Liver (tissue), 7 donors: ENCODE measurements at regions not wholly inside any gene's neighbourhood (a gene's known extent, or its start where the extent isn't known, plus 50 kb on each side); places are given as distances from the start of the nearest gene placed in this dataset.
A peak's percentile ranks its signal among the peaks of the same experiment; 100 is the strongest.

Source experiments
- DNase-seq: peaks from one replicate; pipeline ENCODE4 v3.0.0-alpha.2; 2017; ENCODE audit warnings: low spot score
- H3K27ac ChIP-seq, 2 donors: one replicate each; pipeline ENCODE4 v1.7.0; 2013; ENCODE audit warnings: inconsistent platforms in 2 of 2, low read length in 2 of 2, control low read depth in 1 of 2, low read depth in 1 of 2, mild to moderate bottlenecking in 1 of 2
- H3K27me3 ChIP-seq, 4 donors: one replicate each; pipeline versions ENCODE4 v1.6.1 to v1.7.0; 2013; ENCODE audit warnings: low read length in 3 of 4, inconsistent platforms in 1 of 4, mild to moderate bottlenecking in 1 of 4, moderate library complexity in 1 of 4; ENCODE audit not compliant: control insufficient read depth in 4 of 4, insufficient read depth in 4 of 4
- H3K36me3 ChIP-seq, 4 donors: one replicate each; pipeline versions ENCODE4 v1.6.1 to v1.7.0; 2013; ENCODE audit warnings: low read length in 3 of 4, mild to moderate bottlenecking in 3 of 4, low read depth in 1 of 4, moderate library complexity in 1 of 4; ENCODE audit not compliant: control insufficient read depth in 4 of 4, insufficient read depth in 3 of 4
- H3K4me1 ChIP-seq, 4 donors: one replicate each; pipeline versions ENCODE4 v1.6.1 to v1.7.0; 2013; ENCODE audit warnings: low read length in 3 of 4, mild to moderate bottlenecking in 3 of 4, moderate library complexity in 1 of 4; ENCODE audit not compliant: control insufficient read depth in 4 of 4, insufficient read depth in 4 of 4
- H3K4me3 ChIP-seq, 3 donors: one replicate each; pipeline versions ENCODE4 v1.6.1 to v1.7.0; 2013; ENCODE audit warnings: low read length in 3 of 3, control low read depth in 1 of 3, low read depth in 1 of 3, mild to moderate bottlenecking in 1 of 3
- H3K9ac ChIP-seq, 2 donors: one replicate each; pipeline ENCODE4 v1.7.0; 2013; ENCODE audit warnings: low read length in 2 of 2, mild to moderate bottlenecking in 2 of 2, moderate library complexity in 2 of 2, control low read depth in 1 of 2, low read depth in 1 of 2
- H3K9me3 ChIP-seq, 4 donors: one replicate each; pipeline versions ENCODE4 v1.6.1 to v1.7.0; 2013; ENCODE audit warnings: low read length in 3 of 4; ENCODE audit not compliant: control insufficient read depth in 4 of 4
- EGR1 ChIP-seq, 2 donors: IDR thresholded peaks; 2 replicates each; pipeline ENCODE4 v1.6.1; 2016 to 2018; ENCODE audit warnings: antibody characterized with exemption in 2 of 2, low read depth in 2 of 2
- FOXA2 ChIP-seq: IDR thresholded peaks from 2 replicates; pipeline ENCODE4 v1.6.1; 2016; ENCODE audit warnings: antibody characterized with exemption
- GABPA ChIP-seq, 2 donors: IDR thresholded peaks in 1 of 2; conservative IDR thresholded peaks in 1 of 2; 2 replicates each; pipeline ENCODE4 v1.6.1; 2016; ENCODE audit warnings: antibody characterized with exemption in 2 of 2, mild to moderate bottlenecking in 1 of 2, moderate library complexity in 1 of 2
- HNF4A ChIP-seq, 2 donors: conservative IDR thresholded peaks; 2 replicates each; pipeline ENCODE4 v1.6.1; 2016; ENCODE audit warnings: antibody characterized with exemption in 2 of 2, mild to moderate bottlenecking in 2 of 2
- HNF4G ChIP-seq: IDR thresholded peaks from 2 replicates; pipeline ENCODE4 v1.6.1; 2016; ENCODE audit warnings: antibody characterized with exemption
- JUND ChIP-seq, 2 donors: IDR thresholded peaks; 2 replicates each; pipeline ENCODE4 v1.6.1; 2016; ENCODE audit warnings: antibody characterized with exemption in 2 of 2
- REST ChIP-seq: IDR thresholded peaks from 2 replicates; pipeline ENCODE4 v1.6.1; 2016; ENCODE audit warnings: antibody characterized with exemption, mild to moderate bottlenecking
- RXRA ChIP-seq, 2 donors: IDR thresholded peaks; 2 replicates each; pipeline ENCODE4 v1.6.1; 2017 to 2018; ENCODE audit warnings: antibody characterized with exemption in 2 of 2, mild to moderate bottlenecking in 1 of 2
- TAF1 ChIP-seq: conservative IDR thresholded peaks from 2 replicates; pipeline ENCODE4 v1.6.1; 2016; ENCODE audit warnings: antibody characterized with exemption, mild to moderate bottlenecking
- YY1 ChIP-seq: IDR thresholded peaks from 2 replicates; pipeline ENCODE4 v1.6.1; 2016; ENCODE audit warnings: antibody characterized with exemption, mild to moderate bottlenecking
- WGBS: extraction: QIAGEN DNeasy Blood & Tissue Kit; methylation state at CpG from one replicate; pipeline ENCODE4 v1.1.7; 2013; 5-methylcytosine and 5-hydroxymethylcytosine counted together
- TF ChIP-seq, protein P1 (sequence below): IDR thresholded peaks from 2 replicates; pipeline ENCODE4 v1.6.1; 2016; ENCODE audit warnings: antibody characterized with exemption
- TF ChIP-seq, protein P2 (sequence below): IDR thresholded peaks from 2 replicates; pipeline ENCODE4 v1.6.1; 2016; ENCODE audit warnings: antibody characterized with exemption
- donor health status: healthy.
- donor health status: healthy.
- donor health status: healthy.
- donor health status: healthy.

- no peaks in the 10 kb centered on the region for H3K9me3 ChIP-seq
- H3K36me3 ChIP-seq: no peaks in the 10 kb centered on the region
- H3K27me3 ChIP-seq: peaks cover 0 to 2% (median 0%) of the 10 kb centered on the region in 4 donors
- WGBS: 85% methylated on average over 16 of the region's 16 CpGs
- H3K27ac ChIP-seq: peak overlapping the region; percentile 16 to 48
- H3K9ac ChIP-seq: no peak overlapping the region
- DNase-seq: no peak
- no peak overlapping the region for H3K4me3 ChIP-seq
- peaks cover 3 to 14% (median 8%) of the 10 kb centered on the region in 4 donors for H3K4me1 ChIP-seq
- TF ChIP-seq, protein P1, sequence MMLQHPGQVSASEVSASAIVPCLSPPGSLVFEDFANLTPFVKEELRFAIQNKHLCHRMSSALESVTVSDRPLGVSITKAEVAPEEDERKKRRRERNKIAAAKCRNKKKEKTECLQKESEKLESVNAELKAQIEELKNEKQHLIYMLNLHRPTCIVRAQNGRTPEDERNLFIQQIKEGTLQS: no peak
- TF ChIP-seq HNF4G (no peak), REST (no peak), GABPA (IDR thresholded peaks at IDR 0.05 in 1 of 2, conservative IDR thresholded peaks at IDR 0.05 in 1 of 2) (no peak), FOXA2 (no peak), YY1 (no peak)
- TF ChIP-seq, protein P2, sequence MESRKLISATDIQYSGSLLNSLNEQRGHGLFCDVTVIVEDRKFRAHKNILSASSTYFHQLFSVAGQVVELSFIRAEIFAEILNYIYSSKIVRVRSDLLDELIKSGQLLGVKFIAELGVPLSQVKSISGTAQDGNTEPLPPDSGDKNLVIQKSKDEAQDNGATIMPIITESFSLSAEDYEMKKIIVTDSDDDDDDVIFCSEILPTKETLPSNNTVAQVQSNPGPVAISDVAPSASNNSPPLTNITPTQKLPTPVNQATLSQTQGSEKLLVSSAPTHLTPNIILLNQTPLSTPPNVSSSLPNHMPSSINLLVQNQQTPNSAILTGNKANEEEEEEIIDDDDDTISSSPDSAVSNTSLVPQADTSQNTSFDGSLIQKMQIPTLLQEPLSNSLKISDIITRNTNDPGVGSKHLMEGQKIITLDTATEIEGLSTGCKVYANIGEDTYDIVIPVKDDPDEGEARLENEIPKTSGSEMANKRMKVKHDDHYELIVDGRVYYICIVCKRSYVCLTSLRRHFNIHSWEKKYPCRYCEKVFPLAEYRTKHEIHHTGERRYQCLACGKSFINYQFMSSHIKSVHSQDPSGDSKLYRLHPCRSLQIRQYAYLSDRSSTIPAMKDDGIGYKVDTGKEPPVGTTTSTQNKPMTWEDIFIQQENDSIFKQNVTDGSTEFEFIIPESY: no peak
These were observed 242.1 kb downstream of the DLL1 start for GRCh38 chr6:170048615-170049256.

GRCh38 chr6:170047823-170048222 lies 243.1 kb downstream of the DLL1 start:
- TF ChIP-seq EGR1 (IDR thresholded peaks at IDR 0.05; ENCODE audit: low read depth in 2 of 2) (no peak), TAF1 (no peak), RXRA (IDR thresholded peaks at IDR 0.05) (no peak), JUND (IDR thresholded peaks at IDR 0.05) (no peak), HNF4A (conservative IDR thresholded peaks at IDR 0.05) (no peak)
- TF ChIP-seq, protein P2: no peak
- WGBS: 96% methylated on average over 6 of the region's 6 CpGs
- H3K4me1 ChIP-seq: peaks cover 3 to 14% (median 8%) of the 10 kb centered on the region in 4 donors
- DNase-seq: no peak
- H3K27me3 ChIP-seq: peaks cover 0 to 2% (median 0%) of the 10 kb centered on the region in 4 donors
- no peaks in the 10 kb centered on the region for H3K36me3 ChIP-seq
- no peak overlapping the region for H3K4me3 ChIP-seq
- no peak overlapping the region for H3K27ac ChIP-seq
- no peak overlapping the region for H3K9ac ChIP-seq
- H3K9me3 ChIP-seq: no peaks in the 10 kb centered on the region
